Epidermal melanocyte (primary cell): ENCODE measurements at regions not wholly inside any gene's neighbourhood (a gene's known extent, or its start where the extent isn't known, plus 50 kb on each side); places are given as distances from the start of the nearest gene placed in this dataset.

Experiments
- DNase-seq: peaks from one replicate; pipeline ENCODE4 v3.0.0; 2011; ENCODE audit warnings: low spot score; ENCODE audit not compliant: insufficient read length

GRCh38 chr2:100660851-100661584, 98.2 kb downstream of the PDCL3 start:
- DNase-seq, result no peak

- no peak for DNase-seq
These were observed 100.1 kb downstream of the PDCL3 start for GRCh38 chr2:100662866-100663265.

GRCh38 chr2:100664021-100664755, 101.4 kb downstream of the PDCL3 start:
- DNase-seq, result no peak

GRCh38 chr2:100664756-100665101, 101.9 kb downstream of the PDCL3 start:
- DNase-seq, result no peak

GRCh38 chr2:100666996-100667395, 104.2 kb downstream of the PDCL3 start:
- no peak for DNase-seq

GRCh38 chr2:100667801-100668200, 105.0 kb downstream of the PDCL3 start:
- DNase-seq, result no peak

- DNase-seq, result no peak
These were observed 107.4 kb downstream of the PDCL3 start for GRCh38 chr2:100670232-100670631.

- DNase-seq, result no peak
These were observed 110.3 kb downstream of the PDCL3 start for GRCh38 chr2:100673115-100673514.

- no peak for DNase-seq
These were observed 111.1 kb downstream of the PDCL3 start for GRCh38 chr2:100673691-100674485.

GRCh38 chr2:100674666-100675065, 111.9 kb downstream of the PDCL3 start:
- no peak for DNase-seq

GRCh38 chr2:100675373-100675772, 112.6 kb downstream of the PDCL3 start:
- DNase-seq, result no peak

GRCh38 chr2:100675855-100676254, 113.1 kb downstream of the PDCL3 start:
- DNase-seq, result no peak

GRCh38 chr2:100676346-100676745, 113.6 kb downstream of the PDCL3 start:
- no peak for DNase-seq

GRCh38 chr2:100677611-100678185, 114.9 kb downstream of the PDCL3 start:
- no peak for DNase-seq

- no peak for DNase-seq
These were observed 116.4 kb downstream of the PDCL3 start for GRCh38 chr2:100679211-100679610.

- no peak for DNase-seq
These were observed 119.7 kb downstream of the PDCL3 start for GRCh38 chr2:100682536-100682935.

- DNase-seq, result no peak
These were observed 120.4 kb downstream of the PDCL3 start for GRCh38 chr2:100683231-100683630.

- no peak for DNase-seq
These were observed 128.1 kb upstream of the NPAS2 start for GRCh38 chr2:100691846-100692245.

GRCh38 chr2:100692381-100692780, 127.6 kb upstream of the NPAS2 start:
- no peak for DNase-seq

GRCh38 chr2:100692906-100693305, 127.0 kb upstream of the NPAS2 start:
- no peak for DNase-seq

- DNase-seq, result no peak
These were observed 120.8 kb upstream of the NPAS2 start for GRCh38 chr2:100699131-100699530.
